AG04449 (cell line): ENCODE measurements at regions not wholly inside any gene's neighbourhood (a gene's known extent, or its start where the extent isn't known, plus 50 kb on each side); places are given as distances from the start of the nearest gene placed in this dataset.

Source experiments
- CTCF ChIA-PET: fragments of 350-600 bp; formaldehyde crosslinking; extraction: SDS; loops from one replicate; lab custom pipeline; 2021; ENCODE audit warnings: antibody characterized with exemption; lab: Yijun Ruan, JAX
- POLR2A ChIA-PET: fragments of 400-600, 350-600 bp; formaldehyde crosslinking; extraction: SDS; loops from one replicate; lab custom pipeline; 2020; ENCODE audit warnings: antibody characterized with exemption, inconsistent platforms; lab: Yijun Ruan, JAX
- DNase-seq: peaks from one replicate; pipeline ENCODE4 v3.0.0-alpha.2; 2010; ENCODE audit warnings: low read depth, low spot score
- H3K4me3 ChIP-seq: 2 replicates; pipeline ENCODE4 v1.5.1; 2011; ENCODE audit warnings: low read depth, mild to moderate bottlenecking, control low read depth, low read length
- TF ChIP-seq, protein P1 (sequence below): IDR thresholded peaks from one replicate; pipeline ENCODE4 v1.5.1; 2011; ENCODE audit warnings: mild to moderate bottlenecking, moderate library complexity, low read length, control low read depth, inconsistent platforms; ENCODE audit not compliant: insufficient read depth; ENCODE audit errors: missing control alignments

- no peak overlapping the region for H3K4me3 ChIP-seq
- TF ChIP-seq, protein P1, sequence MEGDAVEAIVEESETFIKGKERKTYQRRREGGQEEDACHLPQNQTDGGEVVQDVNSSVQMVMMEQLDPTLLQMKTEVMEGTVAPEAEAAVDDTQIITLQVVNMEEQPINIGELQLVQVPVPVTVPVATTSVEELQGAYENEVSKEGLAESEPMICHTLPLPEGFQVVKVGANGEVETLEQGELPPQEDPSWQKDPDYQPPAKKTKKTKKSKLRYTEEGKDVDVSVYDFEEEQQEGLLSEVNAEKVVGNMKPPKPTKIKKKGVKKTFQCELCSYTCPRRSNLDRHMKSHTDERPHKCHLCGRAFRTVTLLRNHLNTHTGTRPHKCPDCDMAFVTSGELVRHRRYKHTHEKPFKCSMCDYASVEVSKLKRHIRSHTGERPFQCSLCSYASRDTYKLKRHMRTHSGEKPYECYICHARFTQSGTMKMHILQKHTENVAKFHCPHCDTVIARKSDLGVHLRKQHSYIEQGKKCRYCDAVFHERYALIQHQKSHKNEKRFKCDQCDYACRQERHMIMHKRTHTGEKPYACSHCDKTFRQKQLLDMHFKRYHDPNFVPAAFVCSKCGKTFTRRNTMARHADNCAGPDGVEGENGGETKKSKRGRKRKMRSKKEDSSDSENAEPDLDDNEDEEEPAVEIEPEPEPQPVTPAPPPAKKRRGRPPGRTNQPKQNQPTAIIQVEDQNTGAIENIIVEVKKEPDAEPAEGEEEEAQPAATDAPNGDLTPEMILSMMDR, result no peak
- ChIA-PET CTCF (interaction anchor here (2.0 to 7.3 kb wide), 3 partner anchors 12 to 275 kb away, joined by 8 to 92 read pairs (median 15); no protein-coding TSS in a partner anchor), POLR2A (no interaction called here)
- no peak for DNase-seq
These were observed 103.4 kb upstream of the FGF3 start for GRCh38 chr11:69922596-69923111.

GRCh38 chr11:69923196-69923595, 104.0 kb upstream of the FGF3 start:
- DNase-seq, result no peak
- no peak overlapping the region for H3K4me3 ChIP-seq
- TF ChIP-seq, protein P1, result no peak
- POLR2A ChIA-PET, result no interaction called here
- CTCF ChIA-PET, result interaction anchor here (2.0 to 7.3 kb wide), 2 partner anchors 269 to 274 kb away, joined by 8 to 92 read pairs; no protein-coding TSS in a partner anchor

GRCh38 chr11:69923641-69924307, 104.6 kb upstream of the FGF3 start:
- CTCF ChIA-PET, result interaction anchor here (2.0 to 7.3 kb wide), 2 partner anchors 268 to 273 kb away, joined by 8 to 92 read pairs; no protein-coding TSS in a partner anchor
- TF ChIP-seq, protein P1, result no peak
- POLR2A ChIA-PET, result no interaction called here

GRCh38 chr11:69924308-69925161, 105.3 kb upstream of the FGF3 start:
- TF ChIP-seq, protein P1, result no peak
- DNase-seq, result no peak
- CTCF ChIA-PET, result interaction anchor here (2.0 to 7.3 kb wide), 2 partner anchors 267 to 273 kb away, joined by 8 to 92 read pairs; no protein-coding TSS in a partner anchor
- POLR2A ChIA-PET, result no interaction called here
- H3K4me3 ChIP-seq, result no peak overlapping the region

More at GRCh38 chr11:69923641-69924307, 104.6 kb upstream of the FGF3 start:
- DNase-seq, result no peak
- no peak overlapping the region for H3K4me3 ChIP-seq

- ChIA-PET POLR2A (no interaction called here), CTCF (interaction anchor here (0.6 to 1.7 kb wide), 4 partner anchors 11 to 793 kb away, joined by 3 to 7 read pairs (median 5); no protein-coding TSS in a partner anchor)
- H3K4me3 ChIP-seq, result no peak overlapping the region
- TF ChIP-seq, protein P1, result no peak
- no peak for DNase-seq
These were observed 106.4 kb upstream of the FGF3 start for GRCh38 chr11:69925366-69926196.
